ENCODE measurements at regions not wholly inside any gene's neighbourhood (a gene's known extent, or its start where the extent isn't known, plus 50 kb on each side); places are given as distances from the start of the nearest gene placed in this dataset.

DNA sequence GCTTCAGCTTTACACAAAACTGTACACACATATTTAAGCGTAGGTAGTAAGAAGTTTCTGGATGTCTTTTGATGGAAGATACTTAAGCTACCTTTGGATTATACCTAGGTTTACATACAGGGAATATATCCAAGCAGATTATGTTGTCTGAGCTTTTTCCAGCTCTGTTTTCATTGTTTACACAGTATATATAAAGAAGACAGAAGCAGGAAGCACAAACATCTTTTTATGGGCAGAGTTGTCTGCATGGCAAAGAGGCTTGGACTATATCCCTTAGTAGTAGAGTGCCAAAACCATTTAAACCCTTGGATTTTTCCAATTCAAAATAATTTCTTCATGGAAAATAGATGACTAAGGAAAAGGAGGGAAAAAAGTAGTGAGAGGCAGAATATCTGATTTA is 329.4 kb upstream of the AGA start:
- TF ChIP-seq, protein P1, sequence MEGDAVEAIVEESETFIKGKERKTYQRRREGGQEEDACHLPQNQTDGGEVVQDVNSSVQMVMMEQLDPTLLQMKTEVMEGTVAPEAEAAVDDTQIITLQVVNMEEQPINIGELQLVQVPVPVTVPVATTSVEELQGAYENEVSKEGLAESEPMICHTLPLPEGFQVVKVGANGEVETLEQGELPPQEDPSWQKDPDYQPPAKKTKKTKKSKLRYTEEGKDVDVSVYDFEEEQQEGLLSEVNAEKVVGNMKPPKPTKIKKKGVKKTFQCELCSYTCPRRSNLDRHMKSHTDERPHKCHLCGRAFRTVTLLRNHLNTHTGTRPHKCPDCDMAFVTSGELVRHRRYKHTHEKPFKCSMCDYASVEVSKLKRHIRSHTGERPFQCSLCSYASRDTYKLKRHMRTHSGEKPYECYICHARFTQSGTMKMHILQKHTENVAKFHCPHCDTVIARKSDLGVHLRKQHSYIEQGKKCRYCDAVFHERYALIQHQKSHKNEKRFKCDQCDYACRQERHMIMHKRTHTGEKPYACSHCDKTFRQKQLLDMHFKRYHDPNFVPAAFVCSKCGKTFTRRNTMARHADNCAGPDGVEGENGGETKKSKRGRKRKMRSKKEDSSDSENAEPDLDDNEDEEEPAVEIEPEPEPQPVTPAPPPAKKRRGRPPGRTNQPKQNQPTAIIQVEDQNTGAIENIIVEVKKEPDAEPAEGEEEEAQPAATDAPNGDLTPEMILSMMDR (IDR thresholded peaks at IDR 0.05 in 2 of 3, conservative IDR thresholded peaks at IDR 0.05 in 1 of 3; ENCODE audit: control insufficient read depth in 2 of 3, extremely low read depth in 1 of 3, insufficient read depth in 1 of 3, low read depth in 3 of 3, low read length in 3 of 3): no peak
- TF ChIP-seq GABPA (IDR thresholded peaks at IDR 0.05; ENCODE audit: low read depth) (no peak), RAD21 (IDR thresholded peaks at IDR 0.05; ENCODE audit: insufficient read depth, low read depth, low read length) (no peak), ESRRA (IDR thresholded peaks at IDR 0.05; ENCODE audit: low read length) (no peak), STAT1 (conservative IDR thresholded peaks at IDR 0.05) (no peak)
- TF ChIP-seq, protein P2, sequence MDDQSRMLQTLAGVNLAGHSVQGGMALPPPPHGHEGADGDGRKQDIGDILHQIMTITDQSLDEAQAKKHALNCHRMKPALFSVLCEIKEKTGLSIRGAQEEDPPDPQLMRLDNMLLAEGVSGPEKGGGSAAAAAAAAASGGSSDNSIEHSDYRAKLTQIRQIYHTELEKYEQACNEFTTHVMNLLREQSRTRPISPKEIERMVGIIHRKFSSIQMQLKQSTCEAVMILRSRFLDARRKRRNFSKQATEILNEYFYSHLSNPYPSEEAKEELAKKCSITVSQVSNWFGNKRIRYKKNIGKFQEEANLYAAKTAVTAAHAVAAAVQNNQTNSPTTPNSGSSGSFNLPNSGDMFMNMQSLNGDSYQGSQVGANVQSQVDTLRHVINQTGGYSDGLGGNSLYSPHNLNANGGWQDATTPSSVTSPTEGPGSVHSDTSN (IDR thresholded peaks at IDR 0.05; ENCODE audit: insufficient replicate concordance, low read depth, low read length): no peak

Measured in GM12878 (cell line).